ENCODE measurements at regions not wholly inside any gene's neighbourhood (a gene's known extent, or its start where the extent isn't known, plus 50 kb on each side); places are given as distances from the start of the nearest gene placed in this dataset.

DNA sequence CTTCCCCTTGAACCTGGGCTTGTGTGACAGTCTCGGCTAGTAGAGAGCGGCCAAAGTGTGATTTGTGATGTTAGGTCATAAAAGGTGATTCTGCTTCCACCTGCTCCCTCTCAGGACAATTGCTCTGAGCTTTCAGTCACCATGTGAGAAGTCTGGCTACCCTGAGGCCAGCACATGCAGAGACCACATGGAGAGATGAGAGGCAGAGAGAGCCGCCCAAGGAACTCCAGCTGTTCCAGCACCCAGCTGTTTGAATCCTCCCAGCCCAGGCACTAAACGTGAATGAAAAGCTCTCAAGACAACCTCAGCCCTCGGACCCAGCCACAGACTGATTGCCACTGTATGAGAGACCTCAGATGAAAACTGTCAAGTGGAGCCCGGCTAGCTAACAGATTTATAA, 143.4 kb upstream of the EEF1E1 start:
- intact Hi-C loops (cut with micrococcal nuclease; ENCODE audit: unreplicated experiment): no loop called here
- DNase-seq: no peak
- BruUV-seq (replicated peaks): no TSS peak
- Histone ChIP-seq H3K36me3 (ENCODE audit: control insufficient read depth, insufficient read depth, low read length) (no peaks in the 10 kb centered on the region), H3K9me3 (peaks cover 6% of the 10 kb centered on the region), H3K4me3 (ENCODE audit: low read depth, low read length) (no peak overlapping the region), H3K4me1 (peaks cover 38% of the 10 kb centered on the region), H3K27me3 (replicated peaks; ENCODE audit: control insufficient read depth, insufficient read depth, low read length) (no peaks in the 10 kb centered on the region)
- Mint-ChIP-seq H3K27ac (ENCODE audit: unreplicated experiment) (no peak overlapping the region), H3K36me3 (ENCODE audit: insufficient read depth, unreplicated experiment) (peaks cover 5% of the 10 kb centered on the region), H3K9me3 (ENCODE audit: unreplicated experiment) (no peaks in the 10 kb centered on the region), H3K4me3 (ENCODE audit: unreplicated experiment) (no peak overlapping the region), H3K27me3 (ENCODE audit: insufficient read depth, unreplicated experiment) (no peaks in the 10 kb centered on the region), H3K4me1 (ENCODE audit: low read depth, unreplicated experiment) (peaks cover 34% of the 10 kb centered on the region)
- ChIA-PET CTCF (no interaction called here), POLR2A (no interaction called here)
- TF ChIP-seq, protein P1, sequence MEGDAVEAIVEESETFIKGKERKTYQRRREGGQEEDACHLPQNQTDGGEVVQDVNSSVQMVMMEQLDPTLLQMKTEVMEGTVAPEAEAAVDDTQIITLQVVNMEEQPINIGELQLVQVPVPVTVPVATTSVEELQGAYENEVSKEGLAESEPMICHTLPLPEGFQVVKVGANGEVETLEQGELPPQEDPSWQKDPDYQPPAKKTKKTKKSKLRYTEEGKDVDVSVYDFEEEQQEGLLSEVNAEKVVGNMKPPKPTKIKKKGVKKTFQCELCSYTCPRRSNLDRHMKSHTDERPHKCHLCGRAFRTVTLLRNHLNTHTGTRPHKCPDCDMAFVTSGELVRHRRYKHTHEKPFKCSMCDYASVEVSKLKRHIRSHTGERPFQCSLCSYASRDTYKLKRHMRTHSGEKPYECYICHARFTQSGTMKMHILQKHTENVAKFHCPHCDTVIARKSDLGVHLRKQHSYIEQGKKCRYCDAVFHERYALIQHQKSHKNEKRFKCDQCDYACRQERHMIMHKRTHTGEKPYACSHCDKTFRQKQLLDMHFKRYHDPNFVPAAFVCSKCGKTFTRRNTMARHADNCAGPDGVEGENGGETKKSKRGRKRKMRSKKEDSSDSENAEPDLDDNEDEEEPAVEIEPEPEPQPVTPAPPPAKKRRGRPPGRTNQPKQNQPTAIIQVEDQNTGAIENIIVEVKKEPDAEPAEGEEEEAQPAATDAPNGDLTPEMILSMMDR (IDR thresholded peaks at IDR 0.05; ENCODE audit: insufficient read depth in 1 of 2, low read depth in 1 of 2, low read length in 1 of 2, severe bottlenecking in 1 of 2, unreplicated experiment in 1 of 2): no peak

DNA sequence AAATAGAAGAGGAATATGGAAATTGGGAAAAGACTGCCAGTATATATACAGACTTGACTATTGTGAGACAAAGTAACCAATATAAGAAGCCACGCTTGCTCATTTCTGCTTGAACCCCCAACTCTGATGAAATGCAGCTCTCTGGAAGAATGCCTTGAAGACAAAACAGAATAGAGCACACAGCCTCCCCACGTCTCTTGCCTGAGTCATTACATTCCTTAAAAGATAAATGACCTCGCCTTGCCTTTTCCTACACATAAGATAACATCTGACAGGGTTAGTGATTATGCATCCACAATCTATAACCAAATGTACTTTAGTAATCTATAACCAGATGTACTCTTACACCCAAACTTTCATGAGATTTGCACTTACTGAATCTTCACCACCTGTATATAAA, 141.1 kb upstream of the EEF1E1 start:
- intact Hi-C loops (cut with micrococcal nuclease; ENCODE audit: unreplicated experiment): loop anchor here (1.0 kb wide), 1 partner anchor 9 kb away; no protein-coding TSS in a partner anchor
- no peak overlapping the region for H3K4me3 ChIP-seq (ENCODE audit: low read depth, low read length)
- CTCF ChIA-PET: interaction anchor here (0.6 to 0.7 kb wide), 2 partner anchors 112 to 179 kb away, joined by 4 to 7 read pairs; no protein-coding TSS in a partner anchor
- Mint-ChIP-seq H3K27ac (ENCODE audit: unreplicated experiment) (peak overlapping the region; percentile 89), H3K36me3 (ENCODE audit: insufficient read depth, unreplicated experiment) (peaks cover 5% of the 10 kb centered on the region), H3K9me3 (ENCODE audit: unreplicated experiment) (no peaks in the 10 kb centered on the region), H3K4me3 (ENCODE audit: unreplicated experiment) (peak overlapping the region; percentile 40), H3K4me1 (ENCODE audit: low read depth, unreplicated experiment) (peaks cover 50% of the 10 kb centered on the region), H3K27me3 (ENCODE audit: insufficient read depth, unreplicated experiment) (no peaks in the 10 kb centered on the region)
- peak; percentile 55 to 60 for DNase-seq
- H3K27me3 ChIP-seq (replicated peaks; ENCODE audit: control insufficient read depth, insufficient read depth, low read length): no peaks in the 10 kb centered on the region
- H3K36me3 ChIP-seq (ENCODE audit: control insufficient read depth, insufficient read depth, low read length): no peaks in the 10 kb centered on the region
- BruUV-seq (replicated peaks): no TSS peak
- POLR2A ChIA-PET: interaction anchor here (0.6 to 1.5 kb wide), 2 partner anchors 9 to 441 kb away, joined by 5 to 8 read pairs; no protein-coding TSS in a partner anchor
- peaks cover 58% of the 10 kb centered on the region for H3K4me1 ChIP-seq
- no peaks in the 10 kb centered on the region for H3K9me3 ChIP-seq
- TF ChIP-seq, protein P1 (IDR thresholded peaks at IDR 0.05; ENCODE audit: insufficient read depth in 1 of 2, low read depth in 1 of 2, low read length in 1 of 2, severe bottlenecking in 1 of 2, unreplicated experiment in 1 of 2): no peak

DNA sequence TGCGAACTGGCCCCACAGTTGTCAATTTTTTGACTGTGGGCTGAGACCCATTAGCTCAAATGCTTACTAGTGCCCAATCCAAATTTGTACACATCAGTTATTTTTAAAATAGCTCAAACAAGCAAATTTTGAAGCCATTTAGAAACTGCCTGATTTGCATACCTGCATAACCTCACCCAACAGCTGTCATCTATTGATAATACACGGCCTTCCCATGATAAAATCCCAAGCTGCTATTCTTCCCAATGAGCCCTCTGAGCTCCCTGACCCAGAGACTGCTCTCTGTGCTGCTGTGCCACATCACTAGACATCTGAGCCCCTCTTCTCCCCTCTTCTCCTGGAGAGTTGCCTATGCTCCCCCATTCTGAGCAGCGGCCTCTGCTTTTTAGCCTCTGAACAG, 140.5 kb upstream of the EEF1E1 start:
- Histone ChIP-seq H3K36me3 (ENCODE audit: control insufficient read depth, insufficient read depth, low read length) (no peaks in the 10 kb centered on the region), H3K4me3 (ENCODE audit: low read depth, low read length) (no peak overlapping the region), H3K4me1 (peaks cover 64% of the 10 kb centered on the region), H3K27me3 (replicated peaks; ENCODE audit: control insufficient read depth, insufficient read depth, low read length) (no peaks in the 10 kb centered on the region), H3K9me3 (no peaks in the 10 kb centered on the region)
- DNase-seq: no peak
- peak overlapping the region; percentile 89 for H3K27ac Mint-ChIP-seq (ENCODE audit: unreplicated experiment)
- H3K4me1 Mint-ChIP-seq (ENCODE audit: low read depth, unreplicated experiment): peaks cover 56% of the 10 kb centered on the region
- peaks cover 5% of the 10 kb centered on the region for H3K36me3 Mint-ChIP-seq (ENCODE audit: insufficient read depth, unreplicated experiment)
- no peaks in the 10 kb centered on the region for H3K27me3 Mint-ChIP-seq (ENCODE audit: insufficient read depth, unreplicated experiment)
- ChIA-PET CTCF (interaction anchor here (0.7 kb wide), 1 partner anchor 112 kb away, joined by 4 read pairs; no protein-coding TSS in a partner anchor), POLR2A (interaction anchor here (0.5 to 1.5 kb wide), 3 partner anchors 9 to 141 kb away, joined by 3 to 6 read pairs (median 5); partner anchors contain the start of gene EEF1E1)
- TF ChIP-seq, protein P1 (IDR thresholded peaks at IDR 0.05; ENCODE audit: insufficient read depth in 1 of 2, low read depth in 1 of 2, low read length in 1 of 2, severe bottlenecking in 1 of 2, unreplicated experiment in 1 of 2): no peak
- no peaks in the 10 kb centered on the region for H3K9me3 Mint-ChIP-seq (ENCODE audit: unreplicated experiment)
- no TSS peak for BruUV-seq (replicated peaks)
- peak overlapping the region; percentile 40 for H3K4me3 Mint-ChIP-seq (ENCODE audit: unreplicated experiment)
- intact Hi-C loops (cut with micrococcal nuclease; ENCODE audit: unreplicated experiment): loop anchor here (1.0 kb wide), 1 partner anchor 9 kb away; no protein-coding TSS in a partner anchor

Data from Caco-2 (cell line).